AG09319 (cell line): ENCODE measurements at regions not wholly inside any gene's neighbourhood (a gene's known extent, or its start where the extent isn't known, plus 50 kb on each side); places are given as distances from the start of the nearest gene placed in this dataset.
"Not testable (repeated sequence)": the region's sequence is repeated elsewhere in the genome, so short reads cannot be mapped to it uniquely, and the experiment has no call there.

Source experiments
- DNase-seq: peaks from one replicate; pipeline ENCODE4 v3.0.0-alpha.2; 2010; ENCODE audit warnings: low read depth; ENCODE audit errors: extremely low read depth
- TF ChIP-seq, protein P1 (sequence below): IDR thresholded peaks from 2 replicates; pipeline ENCODE4 v1.5.1; 2011; ENCODE audit warnings: low read depth, mild to moderate bottlenecking, inconsistent platforms, low read length, moderate library complexity

GRCh38 chr4:62619971-62620370 is 1419.8 kb downstream of the ADGRL3 start:
- no peak for DNase-seq
- TF ChIP-seq, protein P1, sequence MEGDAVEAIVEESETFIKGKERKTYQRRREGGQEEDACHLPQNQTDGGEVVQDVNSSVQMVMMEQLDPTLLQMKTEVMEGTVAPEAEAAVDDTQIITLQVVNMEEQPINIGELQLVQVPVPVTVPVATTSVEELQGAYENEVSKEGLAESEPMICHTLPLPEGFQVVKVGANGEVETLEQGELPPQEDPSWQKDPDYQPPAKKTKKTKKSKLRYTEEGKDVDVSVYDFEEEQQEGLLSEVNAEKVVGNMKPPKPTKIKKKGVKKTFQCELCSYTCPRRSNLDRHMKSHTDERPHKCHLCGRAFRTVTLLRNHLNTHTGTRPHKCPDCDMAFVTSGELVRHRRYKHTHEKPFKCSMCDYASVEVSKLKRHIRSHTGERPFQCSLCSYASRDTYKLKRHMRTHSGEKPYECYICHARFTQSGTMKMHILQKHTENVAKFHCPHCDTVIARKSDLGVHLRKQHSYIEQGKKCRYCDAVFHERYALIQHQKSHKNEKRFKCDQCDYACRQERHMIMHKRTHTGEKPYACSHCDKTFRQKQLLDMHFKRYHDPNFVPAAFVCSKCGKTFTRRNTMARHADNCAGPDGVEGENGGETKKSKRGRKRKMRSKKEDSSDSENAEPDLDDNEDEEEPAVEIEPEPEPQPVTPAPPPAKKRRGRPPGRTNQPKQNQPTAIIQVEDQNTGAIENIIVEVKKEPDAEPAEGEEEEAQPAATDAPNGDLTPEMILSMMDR: no peak

GRCh38 chr4:62618042-62618441 is 1417.9 kb downstream of the ADGRL3 start:
- TF ChIP-seq, protein P1: no peak
- no peak for DNase-seq

GRCh38 chr4:62601737-62602136 is 1401.6 kb downstream of the ADGRL3 start:
- TF ChIP-seq, protein P1: no peak
- DNase-seq: no peak

GRCh38 chr4:62595265-62595664 is 1395.1 kb downstream of the ADGRL3 start:
- DNase-seq: not testable (repeated sequence)

DNA sequence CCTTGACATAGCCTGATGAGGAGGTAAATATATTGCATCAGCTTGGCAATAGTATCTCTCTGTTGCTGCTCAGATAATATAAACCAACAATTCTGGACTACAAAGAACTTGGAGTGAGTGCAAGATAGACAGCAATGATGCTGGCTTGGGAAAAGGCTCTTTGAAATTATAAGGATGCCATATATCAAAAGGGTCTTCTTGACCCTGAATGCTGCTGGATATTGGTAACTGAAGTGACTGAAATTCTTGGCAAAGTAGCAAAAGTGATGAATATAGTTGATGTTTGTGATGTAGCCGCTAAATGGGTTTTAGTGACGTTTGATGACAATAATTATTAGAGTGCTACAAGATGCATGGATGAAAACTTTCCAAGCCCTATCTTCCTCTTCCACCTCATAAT is 1391.6 kb downstream of the ADGRL3 start:
- TF ChIP-seq, protein P1: no peak
- DNase-seq: no peak

GRCh38 chr4:62588671-62589070 is 1388.5 kb downstream of the ADGRL3 start:
- no peak for DNase-seq
- TF ChIP-seq, protein P1: no peak

GRCh38 chr4:62571494-62571893 is 1371.4 kb downstream of the ADGRL3 start:
- TF ChIP-seq, protein P1: no peak
- DNase-seq: no peak

- no peak for DNase-seq
- TF ChIP-seq, protein P1: no peak
Measured at GRCh38 chr4:62560858-62561257, 1360.7 kb downstream of the ADGRL3 start.
